ENCODE measurements at regions not wholly inside any gene's neighbourhood (a gene's known extent, or its start where the extent isn't known, plus 50 kb on each side); places are given as distances from the start of the nearest gene placed in this dataset.

DNA sequence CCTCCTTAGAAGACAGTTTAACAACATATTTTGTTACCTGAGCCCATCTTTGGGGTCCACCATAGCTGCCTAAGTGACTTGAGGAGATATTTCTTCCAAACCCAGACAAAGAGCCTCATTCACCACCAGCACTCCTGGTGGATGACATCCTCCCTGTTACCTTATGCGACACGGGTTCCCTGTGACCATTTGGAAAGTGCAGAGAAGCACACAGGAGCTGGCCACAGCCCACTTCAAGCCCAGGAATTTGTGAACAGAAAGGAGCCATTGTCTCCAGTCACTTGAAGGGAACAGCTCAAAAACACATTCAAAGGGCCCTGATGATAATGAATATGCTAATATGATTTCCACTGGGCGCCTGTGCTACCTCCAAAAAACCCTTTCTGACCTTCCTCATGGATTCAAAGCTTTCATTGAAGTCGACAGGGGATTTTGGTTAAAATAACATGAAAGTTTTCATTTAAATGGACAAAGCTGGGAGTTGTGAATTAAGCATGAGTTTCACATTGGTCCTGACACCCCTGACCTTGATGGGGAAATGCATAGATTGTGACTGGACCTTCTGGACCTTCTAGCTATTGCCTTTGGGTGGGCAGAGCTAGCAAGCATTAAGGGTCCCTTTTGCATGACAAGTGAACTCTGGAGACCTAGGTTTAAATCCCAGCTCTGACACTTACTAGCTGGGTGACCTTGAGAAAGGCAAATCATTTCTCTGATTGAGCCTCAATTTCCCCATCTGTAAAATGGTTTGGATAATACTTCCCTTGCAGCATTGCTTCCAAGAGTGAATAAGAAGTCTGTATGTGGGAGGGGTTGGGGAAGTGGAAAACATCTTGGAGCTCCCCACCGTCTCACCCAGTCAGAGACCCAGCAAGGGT, 83.3 kb upstream of the SIRPA start:
- TF ChIP-seq, protein P1, sequence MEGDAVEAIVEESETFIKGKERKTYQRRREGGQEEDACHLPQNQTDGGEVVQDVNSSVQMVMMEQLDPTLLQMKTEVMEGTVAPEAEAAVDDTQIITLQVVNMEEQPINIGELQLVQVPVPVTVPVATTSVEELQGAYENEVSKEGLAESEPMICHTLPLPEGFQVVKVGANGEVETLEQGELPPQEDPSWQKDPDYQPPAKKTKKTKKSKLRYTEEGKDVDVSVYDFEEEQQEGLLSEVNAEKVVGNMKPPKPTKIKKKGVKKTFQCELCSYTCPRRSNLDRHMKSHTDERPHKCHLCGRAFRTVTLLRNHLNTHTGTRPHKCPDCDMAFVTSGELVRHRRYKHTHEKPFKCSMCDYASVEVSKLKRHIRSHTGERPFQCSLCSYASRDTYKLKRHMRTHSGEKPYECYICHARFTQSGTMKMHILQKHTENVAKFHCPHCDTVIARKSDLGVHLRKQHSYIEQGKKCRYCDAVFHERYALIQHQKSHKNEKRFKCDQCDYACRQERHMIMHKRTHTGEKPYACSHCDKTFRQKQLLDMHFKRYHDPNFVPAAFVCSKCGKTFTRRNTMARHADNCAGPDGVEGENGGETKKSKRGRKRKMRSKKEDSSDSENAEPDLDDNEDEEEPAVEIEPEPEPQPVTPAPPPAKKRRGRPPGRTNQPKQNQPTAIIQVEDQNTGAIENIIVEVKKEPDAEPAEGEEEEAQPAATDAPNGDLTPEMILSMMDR (conservative IDR thresholded peaks at IDR 0.05; ENCODE audit: low read depth, low read length), result no peak
- TF ChIP-seq BHLHE40 (IDR thresholded peaks at IDR 0.05; ENCODE audit: low read depth, low read length) (no peak), SMC3 (IDR thresholded peaks at IDR 0.05; ENCODE audit: low read depth, low read length) (no peak), FOS (IDR thresholded peaks at IDR 0.05; ENCODE audit: low read depth, low read length) (no peak), MXI1 (IDR thresholded peaks at IDR 0.05; ENCODE audit: borderline replicate concordance, low read depth, low read length) (no peak), CEBPB (IDR thresholded peaks at IDR 0.05; ENCODE audit: low read depth, low read length) (no peak; the same call in 1 of the 2 replicates), POLR2A (IDR thresholded peaks at IDR 0.05; ENCODE audit: low read depth, low read length) (no peak), RAD21 (IDR thresholded peaks at IDR 0.05; ENCODE audit: low read length) (no peak), MAFK (IDR thresholded peaks at IDR 0.05; ENCODE audit: low read depth, low read length) (no peak), NFE2L2 (IDR thresholded peaks at IDR 0.05; ENCODE audit: low read depth, low read length) (no peak), RCOR1 (IDR thresholded peaks at IDR 0.05; ENCODE audit: insufficient replicate concordance, low read length) (no peak), CHD1 (IDR thresholded peaks at IDR 0.05; ENCODE audit: low read depth, low read length) (no peak)
- TF ChIP-seq, protein P2, sequence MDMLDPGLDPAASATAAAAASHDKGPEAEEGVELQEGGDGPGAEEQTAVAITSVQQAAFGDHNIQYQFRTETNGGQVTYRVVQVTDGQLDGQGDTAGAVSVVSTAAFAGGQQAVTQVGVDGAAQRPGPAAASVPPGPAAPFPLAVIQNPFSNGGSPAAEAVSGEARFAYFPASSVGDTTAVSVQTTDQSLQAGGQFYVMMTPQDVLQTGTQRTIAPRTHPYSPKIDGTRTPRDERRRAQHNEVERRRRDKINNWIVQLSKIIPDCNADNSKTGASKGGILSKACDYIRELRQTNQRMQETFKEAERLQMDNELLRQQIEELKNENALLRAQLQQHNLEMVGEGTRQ (IDR thresholded peaks at IDR 0.05; ENCODE audit: low read depth, low read length), result no peak

Data from IMR-90 (cell line).